Astrocyte of the spinal cord (primary cell): ENCODE measurements at regions not wholly inside any gene's neighbourhood (a gene's known extent, or its start where the extent isn't known, plus 50 kb on each side); places are given as distances from the start of the nearest gene placed in this dataset.
"Not testable (repeated sequence)": the region's sequence is repeated elsewhere in the genome, so short reads cannot be mapped to it uniquely, and the experiment has no call there.

Experiments
- DNase-seq: peaks from one replicate; pipeline ENCODE4 v3.0.0; 2011; ENCODE audit warnings: low read depth, low spot score
- H3K4me3 ChIP-seq: 2 replicates; pipeline ENCODE4 v1.5.1; 2011; ENCODE audit warnings: low read depth, mild to moderate bottlenecking, low read length, moderate library complexity
- CTCF ChIP-seq: IDR thresholded peaks from 2 replicates; pipeline ENCODE4 v1.5.1; 2012; ENCODE audit warnings: low read depth, mild to moderate bottlenecking, low read length, inconsistent platforms
- in situ Hi-C: cut with HindIII; loops from 2 replicates; pipeline ENCODE4 v1.10.0; 2017; ENCODE audit warnings: low sequenced_read_pairs

- TF ChIP-seq CTCF, result no peak
- in situ Hi-C loops, result no loop called here
- H3K4me3 ChIP-seq, result no peak overlapping the region
- DNase-seq, result no peak
Observed at GRCh38 chr7:113285411-113285810, 167.1 kb upstream of the SMIM30 start.

- DNase-seq, result peak; percentile 39
- in situ Hi-C loops, result no loop called here
- TF ChIP-seq CTCF, result no peak
- H3K4me3 ChIP-seq, result no peak overlapping the region
Observed at GRCh38 chr7:113283861-113284260, 165.5 kb upstream of the SMIM30 start.

GRCh38 chr7:113282875-113283274, 164.5 kb upstream of the SMIM30 start:
- no peak for TF ChIP-seq CTCF
- no peak overlapping the region for H3K4me3 ChIP-seq
- in situ Hi-C loops, result no loop called here
- DNase-seq, result no peak

GRCh38 chr7:113281223-113281622, 162.9 kb upstream of the SMIM30 start:
- in situ Hi-C loops, result no loop called here

GRCh38 chr7:113279256-113279655, 160.9 kb upstream of the SMIM30 start:
- no peak for DNase-seq
- in situ Hi-C loops, result no loop called here
- TF ChIP-seq CTCF, result no peak
- H3K4me3 ChIP-seq, result no peak overlapping the region

More at GRCh38 chr7:113281223-113281622, 162.9 kb upstream of the SMIM30 start:
- no peak for TF ChIP-seq CTCF
- H3K4me3 ChIP-seq, result no peak overlapping the region
- no peak for DNase-seq

GRCh38 chr7:113270790-113271189, 152.4 kb upstream of the SMIM30 start:
- in situ Hi-C loops, result no loop called here
- H3K4me3 ChIP-seq, result no peak overlapping the region

GRCh38 chr7:113269592-113269991, 151.2 kb upstream of the SMIM30 start:
- DNase-seq, H3K4me3 ChIP-seq, in situ Hi-C loops: not testable (repeated sequence)

More at GRCh38 chr7:113270790-113271189, 152.4 kb upstream of the SMIM30 start:
- no peak for DNase-seq
- TF ChIP-seq CTCF, result no peak
